H1 (cell line): ENCODE measurements at regions not wholly inside any gene's neighbourhood (a gene's known extent, or its start where the extent isn't known, plus 50 kb on each side); places are given as distances from the start of the nearest gene placed in this dataset.
"Not testable (repeated sequence)": the region's sequence is repeated elsewhere in the genome, so short reads cannot be mapped to it uniquely, and the experiment has no call there.

ENCODE experiments used
- CTCF ChIA-PET: fragments of 300-600 bp; sonication (Branson Sonifier 250); formaldehyde crosslinking; loops from one replicate; lab custom pipeline; 2021; ENCODE audit not compliant: partially characterized antibody; lab: Charles Lee
- POLR2A ChIA-PET: fragments of 300-600 bp; sonication (Branson Sonifier 250); formaldehyde crosslinking; loops from one replicate; lab custom pipeline; 2021; ENCODE audit warnings: inconsistent platforms; ENCODE audit not compliant: partially characterized antibody; lab: Charles Lee
- DNase-seq, 2 experiments: peaks; one replicate each; pipeline versions ENCODE4 v3.0.0 to v3.0.0-alpha.2; 2010 to 2022; ENCODE audit warnings: low spot score in 2 of 2, low read depth in 1 of 2, mixed read lengths in 1 of 2
- FAIRE-seq: peaks from 2 replicates; lab custom pipeline; 2011; peaks lifted over from hg19 to GRCh38; lab: Jason Lieb, UNC
- H2AFZ ChIP-seq: 2 replicates; pipeline ENCODE4 v1.8.1; 2012; ENCODE audit warnings: low read length, inconsistent platforms
- H2AK5ac ChIP-seq: 2 replicates; pipeline ENCODE4 v1.6.1; 2013; ENCODE audit warnings: low read depth, low read length
- H2BK120ac ChIP-seq: replicated peaks from 2 replicates; pipeline ENCODE3; 2013; ENCODE audit warnings: low read depth, low read length, inconsistent platforms
- H2BK12ac ChIP-seq: 2 replicates; pipeline ENCODE4 v1.6.1; 2013; ENCODE audit warnings: low read depth, low read length
- H2BK15ac ChIP-seq: 2 replicates; pipeline ENCODE4 v1.6.1; 2013; ENCODE audit warnings: low read length
- H2BK20ac ChIP-seq: 2 replicates; pipeline ENCODE4 v1.6.1; 2013; ENCODE audit warnings: low read length
- H2BK5ac ChIP-seq: 2 replicates; pipeline ENCODE4 v1.6.1; 2013; ENCODE audit warnings: low read depth, low read length
- H3K14ac ChIP-seq: 2 replicates; pipeline ENCODE4 v1.6.1; 2013; ENCODE audit warnings: inconsistent platforms; ENCODE audit not compliant: insufficient read length
- H3K18ac ChIP-seq: 2 replicates; pipeline ENCODE4 v1.6.1; 2013; ENCODE audit warnings: low read length; ENCODE audit errors: extremely low read depth
- H3K23ac ChIP-seq: 2 replicates; pipeline ENCODE4 v1.6.1; 2013; ENCODE audit warnings: inconsistent platforms; ENCODE audit not compliant: insufficient read length
- H3K23me2 ChIP-seq: 2 replicates; pipeline ENCODE4 v1.6.1; 2013; ENCODE audit warnings: low read depth, low read length
- H3K27ac ChIP-seq: 2 replicates; pipeline ENCODE4 v1.6.1; 2011; ENCODE audit warnings: low read depth, low read length, inconsistent platforms
- H3K27me3 ChIP-seq, 4 experiments: replicated peaks in 1 of 4; 1 replicate in 1 of 4; 2 replicates in 3 of 4; pipeline versions ENCODE4 v1.6.1 to v1.8.1; 2011 to 2013; ENCODE audit warnings: low read length in 3 of 4, mild to moderate bottlenecking in 3 of 4, inconsistent platforms in 2 of 4, mixed read lengths in 2 of 4, moderate library complexity in 1 of 4; ENCODE audit not compliant: control insufficient read depth in 3 of 4, insufficient read depth in 3 of 4; ENCODE audit errors: extremely low read depth in 1 of 4
- H3K36me3 ChIP-seq, 4 experiments: 2 replicates each; pipeline versions ENCODE4 v1.6.1 to v1.8.1; 2011 to 2013; ENCODE audit warnings: mild to moderate bottlenecking in 4 of 4, low read length in 3 of 4, moderate library complexity in 2 of 4, control low read depth in 1 of 4, inconsistent platforms in 1 of 4; ENCODE audit not compliant: insufficient read depth in 4 of 4, control insufficient read depth in 2 of 4
- H3K4ac ChIP-seq: replicated peaks from 2 replicates; pipeline ENCODE3; 2013; ENCODE audit warnings: low read length, low read depth, mixed read lengths, inconsistent platforms; ENCODE audit not compliant: insufficient read length
- H3K4me1 ChIP-seq, 4 experiments: replicated peaks in 1 of 4; 1 replicate in 1 of 4; 2 replicates in 3 of 4; pipeline versions ENCODE4 v1.6.1 to v1.8.1; 2011 to 2013; ENCODE audit warnings: low read length in 3 of 4, inconsistent platforms in 2 of 4, mixed read lengths in 1 of 4; ENCODE audit not compliant: insufficient read depth in 4 of 4, control insufficient read depth in 3 of 4
- H3K4me2 ChIP-seq, 2 experiments: 2 replicates each; pipeline versions ENCODE4 v1.6.1 to v1.8.1; 2011 to 2013; ENCODE audit warnings: low read depth in 2 of 2, low read length in 2 of 2, control low read depth in 1 of 2, inconsistent platforms in 1 of 2, mild to moderate bottlenecking in 1 of 2; ENCODE audit not compliant: insufficient read depth in 1 of 2
- H3K4me3 ChIP-seq, 4 experiments: fragments of 200-600, 300-600 bp in 1 of 4; sonication (generic), shearing (Covaris generic), sonication (Bioruptor Twin) in 1 of 4; 2 replicates each; pipeline versions ENCODE4 v1.5.1 to v1.8.1; 2011 to 2016; ENCODE audit warnings: low read length in 4 of 4, low read depth in 3 of 4, control low read depth in 2 of 4, inconsistent platforms in 2 of 4, mild to moderate bottlenecking in 2 of 4, mixed read lengths in 1 of 4, moderate library complexity in 1 of 4; ENCODE audit not compliant: insufficient read depth in 2 of 4; ENCODE audit errors: extremely low read depth in 1 of 4
- H3K56ac ChIP-seq: replicated peaks from 2 replicates; pipeline ENCODE3; 2013; ENCODE audit warnings: low read depth, mild to moderate bottlenecking, mixed read lengths, low read length, inconsistent platforms; ENCODE audit not compliant: insufficient read length
- H3K79me1 ChIP-seq: 2 replicates; pipeline ENCODE4 v1.6.1; 2013; ENCODE audit warnings: low read depth, low read length, control low read depth
- H3K79me2 ChIP-seq, 2 experiments: 2 replicates each; pipeline versions ENCODE4 v1.6.1 to v1.8.1; 2012 to 2013; ENCODE audit warnings: low read length in 2 of 2, mild to moderate bottlenecking in 2 of 2, inconsistent platforms in 1 of 2; ENCODE audit not compliant: insufficient read depth in 2 of 2, control insufficient read depth in 1 of 2
- H3K9ac ChIP-seq, 4 experiments: replicated peaks in 1 of 4; 1 replicate in 1 of 4; 2 replicates in 3 of 4; pipeline versions ENCODE4 v1.6.1 to v1.8.1; 2011 to 2013; ENCODE audit warnings: low read depth in 3 of 4, low read length in 3 of 4, control low read depth in 2 of 4, mild to moderate bottlenecking in 2 of 4, moderate library complexity in 2 of 4, inconsistent platforms in 1 of 4; ENCODE audit errors: extremely low read depth in 1 of 4
- H3K9me3 ChIP-seq, 2 experiments: 2 replicates each; pipeline versions ENCODE4 v1.6.1 to v1.8.1; 2012 to 2013; ENCODE audit warnings: mild to moderate bottlenecking in 2 of 2, moderate library complexity in 2 of 2, control low read depth in 1 of 2, inconsistent platforms in 1 of 2, low read depth in 1 of 2, low read length in 1 of 2, mixed read lengths in 1 of 2; ENCODE audit not compliant: insufficient read depth in 2 of 2
- H4K20me1 ChIP-seq, 2 experiments: replicated peaks in 1 of 2; 2 replicates each; pipeline versions ENCODE3 to v1.8.1; 2011 to 2013; ENCODE audit warnings: inconsistent platforms in 2 of 2, low read length in 2 of 2, mild to moderate bottlenecking in 1 of 2; ENCODE audit not compliant: insufficient read depth in 2 of 2, control insufficient read depth in 1 of 2
- H4K5ac ChIP-seq: 2 replicates; pipeline ENCODE4 v1.6.1; 2013; ENCODE audit warnings: low read length, low read depth, mixed read lengths, inconsistent platforms; ENCODE audit not compliant: insufficient read length
- H4K8ac ChIP-seq: 2 replicates; pipeline ENCODE4 v1.8.0; 2013; ENCODE audit warnings: mild to moderate bottlenecking, moderate library complexity, low read length, inconsistent platforms; ENCODE audit not compliant: insufficient read depth; ENCODE audit errors: extremely low read depth
- H4K91ac ChIP-seq: replicated peaks from 2 replicates; pipeline ENCODE3; 2013; ENCODE audit warnings: low read length, mixed read lengths, inconsistent platforms; ENCODE audit not compliant: insufficient read length
- WGBS, 2 experiments: shearing (Covaris generic) in 1 of 2; methylation state at CpG; one replicate each; pipeline versions ENCODE4 v1.1.6 to v1.1.7; 2013 to 2015; ENCODE audit warnings: low lambda C conversion rate in 2 of 2, mixed read lengths in 2 of 2, inconsistent platforms in 1 of 2, low coverage in 1 of 2, missing lambda C conversion rate in 1 of 2; ENCODE audit not compliant: insufficient replicate concordance in 2 of 2, insufficient coverage in 1 of 2, insufficient read length in 1 of 2; ENCODE audit errors: extremely low coverage in 1 of 2, missing lambda C conversion rate in 1 of 2; 5-methylcytosine and 5-hydroxymethylcytosine counted together

GRCh38 chr20:26268762-26269161 is 572.1 kb upstream of the ZNF337 start:
- H3K4me2 ChIP-seq, H3K79me1 ChIP-seq, H3K9ac ChIP-seq, H2BK15ac ChIP-seq, CTCF ChIA-PET, H3K4me3 ChIP-seq, H3K23ac ChIP-seq, H4K91ac ChIP-seq, H2BK20ac ChIP-seq, H3K23me2 ChIP-seq, H3K4ac ChIP-seq, FAIRE-seq, H3K27ac ChIP-seq, H3K79me2 ChIP-seq, H2AK5ac ChIP-seq, H3K27me3 ChIP-seq, H3K14ac ChIP-seq, H3K36me3 ChIP-seq, H3K56ac ChIP-seq, H4K8ac ChIP-seq, H2BK120ac ChIP-seq, DNase-seq, H4K5ac ChIP-seq, POLR2A ChIA-PET, H3K4me1 ChIP-seq, H3K18ac ChIP-seq, H2BK5ac ChIP-seq, H3K9me3 ChIP-seq, H2BK12ac ChIP-seq, H2AFZ ChIP-seq, H4K20me1 ChIP-seq: not testable (repeated sequence)
- WGBS, 2 experiments: 86% methylated on average over 3 of the region's 3 CpGs; no CpG with 5 or more reads in 1 of the 2 experiments

- H3K14ac ChIP-seq, H2BK20ac ChIP-seq, H3K4me3 ChIP-seq, H4K5ac ChIP-seq, H2AK5ac ChIP-seq, POLR2A ChIA-PET, CTCF ChIA-PET, FAIRE-seq, H3K27ac ChIP-seq, H4K91ac ChIP-seq, H3K4me1 ChIP-seq, H3K4ac ChIP-seq, H3K9ac ChIP-seq, H3K23me2 ChIP-seq, H4K20me1 ChIP-seq, H2AFZ ChIP-seq, H2BK5ac ChIP-seq, DNase-seq, H3K18ac ChIP-seq, H3K79me2 ChIP-seq, H3K23ac ChIP-seq, H3K36me3 ChIP-seq, H3K9me3 ChIP-seq, H3K4me2 ChIP-seq, H3K56ac ChIP-seq, H2BK15ac ChIP-seq, H2BK120ac ChIP-seq, H3K27me3 ChIP-seq, H4K8ac ChIP-seq, H3K79me1 ChIP-seq, H2BK12ac ChIP-seq: not testable (repeated sequence)
- WGBS, 2 experiments: 88% methylated on average over 2 of the region's 2 CpGs; no CpG with 5 or more reads in 1 of the 2 experiments
Measured at GRCh38 chr20:26260925-26261324, 564.3 kb upstream of the ZNF337 start.
